GM12873 (cell line): ENCODE measurements at regions not wholly inside any gene's neighbourhood (a gene's known extent, or its start where the extent isn't known, plus 50 kb on each side); places are given as distances from the start of the nearest gene placed in this dataset.

ENCODE experiments used
- TF ChIP-seq, protein P1 (sequence below): IDR thresholded peaks from 2 replicates; pipeline ENCODE4 v1.5.1; 2012; ENCODE audit warnings: low read depth, mild to moderate bottlenecking, moderate library complexity, low read length, control low read depth; ENCODE audit not compliant: insufficient read depth; ENCODE audit errors: missing control alignments

DNA sequence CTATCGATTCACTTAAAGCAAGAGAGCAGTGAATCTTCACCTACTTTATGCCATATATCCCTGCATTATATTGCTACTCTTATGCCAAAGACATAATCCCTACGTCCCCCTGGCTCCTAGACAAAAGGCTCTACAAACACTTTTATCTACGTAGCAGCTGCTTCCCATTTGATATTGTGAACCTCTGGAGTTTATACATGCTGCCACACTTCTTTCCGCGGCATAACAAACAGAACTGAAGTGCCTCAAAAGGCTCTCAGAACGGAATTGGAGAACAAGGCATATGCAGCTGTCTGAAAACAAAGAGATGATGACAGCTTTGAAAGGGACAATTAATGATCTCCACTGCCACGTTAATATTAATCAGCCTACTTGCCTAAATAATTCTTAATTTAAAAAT is 985.6 kb upstream of the LRRN3 start:
- TF ChIP-seq, protein P1, sequence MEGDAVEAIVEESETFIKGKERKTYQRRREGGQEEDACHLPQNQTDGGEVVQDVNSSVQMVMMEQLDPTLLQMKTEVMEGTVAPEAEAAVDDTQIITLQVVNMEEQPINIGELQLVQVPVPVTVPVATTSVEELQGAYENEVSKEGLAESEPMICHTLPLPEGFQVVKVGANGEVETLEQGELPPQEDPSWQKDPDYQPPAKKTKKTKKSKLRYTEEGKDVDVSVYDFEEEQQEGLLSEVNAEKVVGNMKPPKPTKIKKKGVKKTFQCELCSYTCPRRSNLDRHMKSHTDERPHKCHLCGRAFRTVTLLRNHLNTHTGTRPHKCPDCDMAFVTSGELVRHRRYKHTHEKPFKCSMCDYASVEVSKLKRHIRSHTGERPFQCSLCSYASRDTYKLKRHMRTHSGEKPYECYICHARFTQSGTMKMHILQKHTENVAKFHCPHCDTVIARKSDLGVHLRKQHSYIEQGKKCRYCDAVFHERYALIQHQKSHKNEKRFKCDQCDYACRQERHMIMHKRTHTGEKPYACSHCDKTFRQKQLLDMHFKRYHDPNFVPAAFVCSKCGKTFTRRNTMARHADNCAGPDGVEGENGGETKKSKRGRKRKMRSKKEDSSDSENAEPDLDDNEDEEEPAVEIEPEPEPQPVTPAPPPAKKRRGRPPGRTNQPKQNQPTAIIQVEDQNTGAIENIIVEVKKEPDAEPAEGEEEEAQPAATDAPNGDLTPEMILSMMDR: no peak

DNA sequence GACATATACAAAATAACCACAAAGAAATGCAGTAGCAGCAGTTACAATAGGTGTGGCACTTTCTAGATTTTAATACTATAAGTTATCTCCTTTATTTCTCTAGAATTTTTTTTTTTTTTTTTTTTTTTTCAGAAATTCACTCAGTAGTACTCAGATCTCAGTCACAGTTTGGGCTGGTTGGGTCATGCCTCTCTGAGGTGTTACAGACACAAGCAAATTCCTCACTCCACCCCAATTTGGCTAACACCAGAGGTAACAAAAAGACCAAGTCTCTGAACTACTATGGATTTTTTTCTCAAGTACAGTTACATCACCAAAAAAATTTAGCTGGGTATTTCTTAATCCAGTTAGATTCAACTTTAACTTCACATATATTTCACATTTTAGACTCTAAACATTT is 985.1 kb upstream of the LRRN3 start:
- TF ChIP-seq, protein P1: no peak

DNA sequence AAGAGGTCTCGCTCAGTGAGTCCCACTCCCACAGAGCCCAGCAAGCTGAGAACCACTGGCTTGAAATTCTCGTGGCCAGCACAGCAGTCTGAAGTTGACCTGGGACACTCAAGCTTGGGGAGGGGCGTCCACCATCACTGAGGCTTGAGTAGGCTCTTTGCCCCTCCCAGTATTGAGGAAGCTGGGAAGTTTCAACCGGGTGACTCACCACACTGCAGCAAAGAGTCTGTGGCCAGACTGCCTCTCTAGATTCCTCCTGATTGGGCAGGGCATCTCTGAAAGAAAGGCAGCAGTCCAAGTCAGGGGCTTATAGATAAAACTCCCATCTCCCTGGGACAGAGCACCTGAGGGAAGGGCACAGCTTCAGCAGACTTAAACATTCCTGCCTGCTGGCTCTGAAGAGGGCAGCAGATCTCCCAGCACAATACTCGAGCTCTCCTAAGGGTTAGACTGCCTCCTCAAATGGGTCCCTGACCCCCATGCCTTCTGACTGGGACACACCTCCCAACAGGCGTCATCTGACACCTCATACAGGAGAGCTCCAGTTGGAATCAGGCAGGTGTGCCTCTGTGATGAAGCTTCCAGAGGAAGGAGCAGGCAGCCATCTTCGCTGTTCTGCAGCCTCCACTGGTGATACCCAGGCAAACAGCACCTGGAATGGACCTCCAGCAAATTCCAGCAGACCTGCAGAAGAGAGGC is 970.9 kb upstream of the LRRN3 start:
- TF ChIP-seq, protein P1: no peak

DNA sequence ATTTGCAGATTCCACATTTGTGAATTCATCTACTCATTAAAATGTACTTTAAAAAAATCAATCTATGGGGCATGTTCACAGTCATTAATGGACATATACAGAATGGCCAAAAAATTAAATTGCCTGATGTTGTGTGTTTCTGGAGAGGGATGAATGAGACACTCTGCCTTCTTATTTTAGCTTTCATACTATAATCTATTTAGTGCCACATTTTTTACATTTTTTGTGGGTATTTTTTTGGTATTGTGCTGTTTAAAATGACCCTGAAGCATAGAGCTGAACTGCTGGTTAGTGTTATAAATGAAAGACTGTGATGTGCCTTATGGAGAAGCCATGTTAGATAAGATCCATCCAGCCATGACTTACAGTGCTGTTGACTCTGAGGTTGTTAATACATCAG is 961.8 kb upstream of the LRRN3 start:
- TF ChIP-seq, protein P1: no peak

DNA sequence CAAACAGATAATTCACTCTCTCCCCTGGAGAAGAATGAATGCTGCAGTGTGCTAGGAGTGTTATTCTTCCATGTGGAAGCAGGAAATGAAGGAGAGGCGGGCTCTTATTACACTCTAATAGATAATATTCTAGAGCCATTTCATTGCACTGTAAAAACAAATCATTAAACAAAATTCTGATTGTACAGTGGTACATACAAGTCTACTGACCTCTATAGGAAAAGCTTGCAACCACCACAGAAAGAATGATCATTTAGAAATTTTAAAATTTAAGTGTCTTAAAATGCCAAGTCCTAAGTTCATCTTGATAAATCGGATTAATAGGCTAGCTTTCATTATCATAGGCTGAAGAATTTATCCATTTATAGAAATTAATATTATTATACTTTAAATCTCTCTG is 960.3 kb upstream of the LRRN3 start:
- TF ChIP-seq, protein P1: no peak

DNA sequence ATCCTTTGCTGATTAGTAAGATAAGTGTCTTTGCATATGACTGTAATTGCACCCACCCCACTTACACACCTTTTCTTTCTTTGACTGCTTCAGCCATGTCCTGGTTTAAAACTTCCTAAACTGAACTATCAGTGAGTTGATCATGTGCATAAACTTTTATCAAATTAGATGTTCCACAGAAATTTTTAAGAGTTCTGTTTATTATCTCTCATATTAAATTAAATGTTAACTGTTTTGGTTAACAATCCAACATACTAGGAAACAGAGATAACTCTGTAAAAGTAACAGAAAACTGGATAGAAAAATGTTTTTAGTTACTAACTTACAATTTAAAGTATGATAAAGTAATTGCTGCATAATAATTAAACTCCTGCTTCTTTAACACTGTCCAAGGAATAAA is 959.6 kb upstream of the LRRN3 start:
- TF ChIP-seq, protein P1: no peak

DNA sequence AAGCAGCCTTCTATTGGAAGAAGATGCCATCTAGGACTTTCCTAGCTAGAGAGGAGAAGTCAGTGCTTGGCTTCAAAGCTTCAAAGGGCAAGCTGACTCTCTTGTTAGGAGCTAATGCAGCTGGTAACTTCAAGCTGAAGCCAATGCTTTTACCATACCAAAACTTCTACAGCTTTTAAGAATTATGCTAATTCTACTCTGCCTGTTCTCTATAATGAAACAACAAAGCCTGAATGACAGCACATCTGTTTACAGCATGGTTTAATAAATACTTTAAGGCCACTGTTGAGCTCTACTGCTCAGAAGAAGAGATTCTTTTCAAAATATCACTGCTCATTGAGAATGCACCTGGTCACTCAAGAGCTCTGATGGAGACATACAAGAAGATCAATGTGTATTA is 951.9 kb upstream of the LRRN3 start:
- TF ChIP-seq, protein P1: no peak
